ENCODE measurements at regions not wholly inside any gene's neighbourhood (a gene's known extent, or its start where the extent isn't known, plus 50 kb on each side); places are given as distances from the start of the nearest gene placed in this dataset.
"Not testable (repeated sequence)": the region's sequence is repeated elsewhere in the genome, so short reads cannot be mapped to it uniquely, and the experiment has no call there.

DNA sequence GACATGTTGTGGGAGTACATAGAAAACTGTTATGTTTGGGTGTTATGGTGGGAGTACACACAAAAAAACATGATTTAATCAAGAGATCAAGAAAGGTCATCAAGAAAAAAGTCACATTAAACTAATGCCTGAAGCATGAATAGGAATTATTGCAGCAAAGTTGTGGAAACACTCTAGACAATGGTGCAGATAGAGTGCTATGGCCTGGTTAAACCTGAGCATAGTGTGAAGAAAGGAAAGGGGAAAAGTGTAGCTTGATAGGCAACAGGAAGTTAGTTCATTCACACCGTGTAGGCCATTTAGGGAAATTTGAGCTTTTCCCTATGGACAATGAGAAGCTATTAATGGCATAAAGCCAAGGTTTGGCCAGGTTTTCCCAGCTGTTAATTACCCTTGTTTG lies 162.1 kb upstream of the EMCN start:
- FAIRE-seq (no peak), DNase-seq (ENCODE audit: insufficient read length, low spot score) (no peak)

DNA sequence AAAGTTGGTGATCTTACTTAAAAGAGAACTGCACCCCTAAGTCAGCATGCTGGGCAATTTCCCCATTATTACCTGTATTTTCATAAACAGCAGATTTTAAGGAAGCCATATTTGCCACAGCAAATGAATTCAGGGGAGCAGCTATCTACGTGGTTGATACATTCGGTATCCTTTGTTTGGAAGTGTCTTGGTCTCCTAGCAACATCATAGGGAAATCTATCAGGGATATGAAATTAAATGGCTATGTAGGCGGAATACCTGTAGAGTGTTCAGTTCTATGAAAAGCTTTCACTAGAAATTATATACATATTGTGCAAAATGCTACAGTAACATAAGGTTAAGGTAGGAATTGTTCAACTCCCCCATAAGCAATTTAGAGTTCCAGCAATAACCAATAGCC lies 157.2 kb upstream of the EMCN start:
- DNase-seq (ENCODE audit: insufficient read length, low spot score) (no peak), FAIRE-seq (no peak)

GRCh38 chr4:100657187-100657586 lies 139.4 kb upstream of the EMCN start:
- DNase-seq (ENCODE audit: insufficient read length, low spot score) (no peak), FAIRE-seq (no peak)

DNA sequence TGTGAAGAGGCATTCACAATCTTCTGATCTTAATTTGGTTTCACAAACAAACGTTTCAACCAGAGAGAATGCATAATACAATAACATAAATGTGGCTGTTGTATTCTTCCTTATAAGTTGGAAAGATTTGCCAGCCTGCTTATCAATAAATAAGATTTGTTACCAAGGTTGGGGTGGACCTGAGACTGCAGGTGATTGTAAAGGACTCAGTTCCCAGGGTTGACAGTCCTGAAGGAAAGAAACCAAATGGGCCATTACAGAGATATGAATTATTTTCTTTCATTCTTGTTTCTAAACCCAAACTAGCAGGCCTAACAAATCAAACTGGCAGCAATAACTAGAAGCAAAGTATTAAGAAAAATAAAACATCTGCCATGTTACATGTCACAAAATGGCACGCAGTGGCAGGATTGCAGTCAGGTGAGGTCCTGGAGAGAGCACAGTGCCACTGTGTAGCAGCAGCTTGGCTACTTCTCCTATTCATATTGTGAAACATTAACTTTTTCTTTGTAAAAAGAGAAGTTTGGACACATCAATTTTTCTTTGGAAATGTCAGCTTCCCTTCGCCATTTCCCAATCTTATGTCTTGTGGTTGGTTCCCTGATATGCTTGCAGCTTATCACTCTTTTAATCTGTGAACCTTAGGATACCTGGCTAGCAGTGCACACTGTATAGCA lies 133.8 kb upstream of the EMCN start:
- DNase-seq (ENCODE audit: insufficient read length, low spot score), result no peak
- no peak for FAIRE-seq

GRCh38 chr4:100649417-100649816 lies 131.6 kb upstream of the EMCN start:
- no peak for FAIRE-seq
- DNase-seq (ENCODE audit: insufficient read length, low spot score), result no peak

GRCh38 chr4:100644150-100644549 lies 126.3 kb upstream of the EMCN start:
- FAIRE-seq (no peak), DNase-seq (ENCODE audit: insufficient read length, low spot score) (no peak)

DNA sequence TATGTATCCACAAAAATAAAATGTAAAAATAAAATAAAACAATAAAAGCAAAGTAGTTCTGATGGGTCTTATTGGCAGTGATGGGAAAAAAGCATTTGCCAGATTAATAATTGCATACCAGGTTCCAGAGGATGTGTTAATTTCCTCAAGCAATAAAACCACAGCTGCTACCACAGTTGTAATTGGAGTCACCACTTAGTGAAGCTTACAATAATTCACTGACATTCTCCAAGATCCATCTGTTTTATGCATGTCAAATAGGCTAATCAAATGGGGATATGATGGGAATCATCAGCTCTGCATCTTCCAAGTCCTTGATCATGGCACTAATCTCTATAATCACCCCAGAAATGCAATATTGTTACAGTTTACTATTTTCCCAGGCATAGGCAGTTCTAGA lies 123.5 kb upstream of the EMCN start:
- FAIRE-seq (no peak), DNase-seq (ENCODE audit: insufficient read length, low spot score) (no peak)

GRCh38 chr4:100635899-100636298 lies 118.1 kb upstream of the EMCN start:
- no peak for FAIRE-seq
- no peak for DNase-seq (ENCODE audit: insufficient read length, low spot score)

DNA sequence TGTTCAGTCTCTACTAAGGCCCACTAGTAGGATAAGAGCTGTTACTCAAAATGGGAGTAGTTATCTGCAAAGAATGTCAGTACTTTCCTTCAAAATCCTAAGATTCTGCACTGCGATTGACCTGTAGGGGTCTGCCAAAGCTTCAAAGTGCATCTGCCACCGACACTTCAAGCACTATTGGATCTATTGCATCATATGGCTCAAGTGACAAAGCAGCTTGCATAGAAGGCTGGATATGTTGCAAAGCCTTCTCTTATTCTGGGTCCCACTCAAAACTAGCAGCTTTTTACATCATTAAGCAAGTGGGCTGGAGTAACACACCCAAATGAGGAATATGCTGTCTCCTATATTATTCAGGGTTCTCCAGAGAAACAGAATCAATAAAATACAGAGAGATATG lies 115.4 kb upstream of the EMCN start:
- FAIRE-seq (no peak), DNase-seq (ENCODE audit: insufficient read length, low spot score) (no peak)

DNA sequence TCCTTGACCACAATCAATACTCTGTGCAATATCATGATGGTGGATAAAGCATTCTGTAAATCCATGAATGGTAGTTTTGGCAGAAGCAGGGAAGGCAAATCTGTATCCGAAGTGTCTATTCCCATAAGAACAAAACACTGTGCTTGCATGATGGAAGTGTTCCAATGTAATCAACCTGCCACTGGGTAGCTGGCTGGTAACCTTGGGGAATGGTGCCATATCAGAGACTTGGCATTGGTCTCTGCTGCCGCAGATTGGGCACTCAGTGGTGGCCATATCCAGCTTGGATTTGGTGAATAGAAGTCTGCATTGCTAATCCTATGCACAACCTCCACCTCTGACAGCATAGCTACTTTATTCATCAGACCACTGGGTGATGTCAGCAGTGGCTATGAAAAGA lies 114.3 kb upstream of the EMCN start:
- FAIRE-seq, result no peak

GRCh38 chr4:100631281-100631968 lies 113.6 kb upstream of the EMCN start:
- FAIRE-seq (no peak), DNase-seq (ENCODE audit: insufficient read length, low spot score) (no peak)

More for the DNA sequence above, 114.3 kb upstream of the EMCN start:
- no peak for DNase-seq (ENCODE audit: insufficient read length, low spot score)

DNA sequence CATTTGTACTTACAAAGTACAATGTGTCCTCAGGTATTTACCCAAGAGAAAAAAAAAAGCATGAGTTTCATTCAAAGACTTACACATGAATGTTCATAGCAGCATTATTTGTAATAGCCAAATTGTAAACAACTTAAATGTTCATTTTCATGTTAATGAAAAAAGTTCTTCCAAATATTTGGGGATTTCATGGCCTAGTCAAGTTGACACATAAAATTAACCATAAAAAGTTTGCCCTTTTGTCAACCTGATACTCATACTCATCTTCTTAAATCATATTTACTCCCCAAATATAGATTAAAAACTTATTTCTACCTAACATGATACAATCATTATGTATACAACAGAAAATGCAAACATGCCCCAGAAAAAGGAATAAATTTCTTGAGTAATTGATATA lies 112.5 kb upstream of the EMCN start:
- FAIRE-seq (no peak), DNase-seq (ENCODE audit: insufficient read length, low spot score) (no peak)

GRCh38 chr4:100609810-100610209 lies 92.0 kb upstream of the EMCN start:
- DNase-seq (ENCODE audit: insufficient read length, low spot score), result no peak
- no peak for FAIRE-seq

DNA sequence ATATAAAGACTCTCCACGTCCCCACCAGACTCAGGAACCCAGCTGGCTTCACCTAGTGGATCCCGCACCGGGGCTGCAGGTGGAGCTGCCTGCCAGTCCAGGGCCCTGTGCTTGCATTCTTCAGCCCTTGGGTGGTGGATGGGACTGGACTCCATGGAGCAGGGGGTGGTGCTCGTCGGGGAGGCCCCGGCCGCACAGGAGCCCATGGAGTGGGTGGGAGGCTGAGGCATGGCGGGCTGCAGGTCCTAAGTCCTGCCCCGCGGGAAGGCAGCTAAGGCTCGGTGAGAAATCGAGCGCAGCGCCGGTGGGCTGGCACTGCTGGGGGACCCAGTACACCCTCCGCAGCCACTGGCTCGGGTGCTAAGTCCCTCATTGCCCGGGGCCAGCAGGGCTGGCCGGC lies 90.8 kb upstream of the EMCN start:
- not testable (repeated sequence) for DNase-seq (ENCODE audit: insufficient read length, low spot score); FAIRE-seq

- FAIRE-seq (no peak), DNase-seq (ENCODE audit: insufficient read length, low spot score) (no peak)
These were observed 87.3 kb upstream of the EMCN start for GRCh38 chr4:100605144-100605543.

DNA sequence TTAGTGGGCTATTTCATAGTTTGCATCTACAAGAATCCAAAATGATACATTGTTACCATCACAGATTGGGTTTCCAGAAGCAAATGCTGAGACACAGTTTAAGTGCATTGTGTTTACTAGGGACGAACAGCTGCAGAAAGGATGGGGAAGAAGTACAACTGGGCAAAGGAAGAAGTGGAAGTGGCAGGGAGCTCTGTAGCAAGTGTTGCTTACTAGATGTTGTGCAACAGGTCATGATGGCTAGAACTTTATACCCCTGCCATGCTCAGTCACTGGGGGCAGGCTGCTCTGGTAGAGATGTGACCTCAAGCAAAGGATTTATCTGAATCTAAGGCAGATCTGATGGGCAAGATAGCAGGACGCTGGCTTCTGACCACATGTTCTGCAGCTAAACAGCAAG lies 76.1 kb upstream of the EMCN start:
- DNase-seq (ENCODE audit: insufficient read length, low spot score) (no peak), FAIRE-seq (no peak)

DNA sequence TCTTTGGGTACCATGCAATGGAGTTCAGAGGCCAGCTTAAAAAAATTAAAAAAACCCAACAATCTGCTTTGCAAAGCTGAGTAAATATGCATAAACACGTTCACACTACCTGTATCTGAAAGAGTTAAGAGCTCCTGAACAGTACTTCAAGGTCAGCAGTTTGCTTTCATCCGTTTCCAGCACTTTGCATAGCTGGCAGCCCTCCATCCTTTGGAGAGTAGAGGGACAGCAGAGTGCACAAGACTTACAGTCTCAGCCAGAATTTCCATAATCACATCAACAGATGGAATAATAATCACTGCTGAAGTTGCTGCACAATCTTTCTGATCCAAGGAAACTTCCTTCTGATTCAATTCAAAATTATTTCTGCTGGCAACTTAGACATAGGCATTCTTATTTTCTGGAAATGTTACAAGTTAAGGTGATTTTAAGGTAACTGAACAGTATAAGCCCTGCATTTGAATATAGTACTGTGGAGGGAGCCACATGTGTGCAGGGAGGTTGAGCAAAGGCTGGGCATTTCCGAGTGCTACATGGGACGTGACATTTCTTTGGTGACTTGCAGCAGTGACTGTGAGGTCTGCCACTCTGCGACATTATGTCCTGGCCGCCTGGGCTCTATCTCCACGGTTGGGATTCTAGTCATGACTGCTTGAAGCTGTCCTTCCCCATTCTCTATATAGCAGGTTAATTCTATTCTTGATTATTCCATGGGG lies 73.5 kb upstream of the EMCN start:
- DNase-seq (ENCODE audit: insufficient read length, low spot score), result no peak
- no peak for FAIRE-seq

DNA sequence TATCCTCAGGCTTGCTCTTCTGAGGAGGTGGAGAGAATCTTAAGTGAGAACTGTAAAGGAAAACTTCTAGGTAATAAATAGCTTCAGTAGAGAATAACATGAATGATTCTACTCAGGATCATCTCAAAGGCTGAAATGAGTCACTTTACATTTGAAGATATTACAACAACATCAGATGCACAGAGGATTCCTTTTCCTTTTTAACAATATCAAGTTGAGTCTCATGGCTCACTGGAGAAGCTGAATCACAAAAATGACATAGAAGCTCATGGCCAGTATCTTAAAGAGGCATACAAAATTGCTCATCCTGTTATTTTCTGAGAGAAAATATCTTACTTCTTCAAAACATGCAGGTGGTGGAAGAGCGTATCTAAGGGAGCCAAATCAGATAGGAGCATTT lies 72.5 kb upstream of the EMCN start:
- FAIRE-seq (no peak), DNase-seq (ENCODE audit: insufficient read length, low spot score) (no peak)

DNA sequence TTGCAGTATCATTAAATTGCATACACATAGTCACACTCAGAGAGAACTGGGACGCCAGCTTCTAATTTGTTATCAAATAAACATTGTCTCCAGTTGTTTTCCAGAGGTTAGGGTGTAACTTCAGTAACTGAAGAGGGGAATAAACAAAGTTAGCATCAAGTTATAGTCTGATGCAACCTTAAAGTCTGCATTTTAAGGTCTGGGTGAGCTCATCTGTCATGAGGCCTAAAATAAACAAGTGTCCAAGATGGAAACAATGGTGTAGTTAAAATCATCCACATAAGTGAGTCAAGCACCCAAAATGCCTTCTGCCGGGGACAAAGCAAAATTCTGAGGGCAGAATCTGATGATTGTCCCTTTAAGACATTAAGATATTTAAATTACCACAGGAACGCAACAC lies 70.3 kb upstream of the EMCN start:
- no peak for FAIRE-seq
- DNase-seq (ENCODE audit: insufficient read length, low spot score), result no peak

DNA sequence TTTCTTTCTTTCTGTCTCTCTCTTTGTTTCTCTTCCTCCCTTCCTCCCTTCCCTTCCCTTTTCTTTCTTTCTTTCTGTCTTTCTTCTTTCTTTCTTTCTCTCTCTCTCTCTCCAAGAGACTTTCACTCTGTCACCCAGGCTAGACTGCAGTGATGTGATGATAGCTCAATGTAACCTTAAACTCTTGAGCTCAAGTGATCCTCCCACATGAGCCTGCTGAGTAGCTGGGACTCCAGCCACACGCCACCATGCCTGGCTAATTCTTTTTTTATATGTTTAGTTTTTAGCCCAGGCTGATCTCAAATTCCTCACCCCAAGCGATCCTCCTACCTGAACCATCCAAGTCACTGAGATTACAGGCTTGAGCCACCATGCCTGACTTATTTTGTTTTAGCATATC lies 64.3 kb upstream of the EMCN start:
- DNase-seq (ENCODE audit: insufficient read length, low spot score), result no peak
- FAIRE-seq, result no peak

DNA sequence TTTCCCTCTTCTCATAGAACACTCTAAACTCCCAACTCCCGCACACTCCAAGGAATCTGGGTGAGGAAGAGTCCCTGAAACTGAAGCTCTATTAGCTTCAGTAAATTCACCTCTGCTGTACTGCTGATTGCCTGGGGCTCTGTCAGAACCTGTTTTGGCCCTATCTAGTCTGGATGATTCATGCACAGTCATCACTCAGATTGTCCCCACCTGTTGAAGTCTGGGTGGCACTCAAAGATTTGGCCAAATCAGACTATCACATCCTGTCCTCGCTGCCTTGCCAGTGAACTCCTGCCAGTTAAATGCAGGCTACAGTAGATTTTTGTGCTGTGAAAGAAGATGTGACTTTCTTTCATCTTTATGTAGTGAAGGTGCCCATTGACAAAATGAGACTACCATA lies 63.5 kb upstream of the EMCN start:
- no peak for FAIRE-seq

GRCh38 chr4:100576570-100576969 lies 58.7 kb upstream of the EMCN start:
- no peak for FAIRE-seq
- no peak for DNase-seq (ENCODE audit: insufficient read length, low spot score)

More for the DNA sequence above, 63.5 kb upstream of the EMCN start:
- no peak for DNase-seq (ENCODE audit: insufficient read length, low spot score)

Measured in HTR-8/SVneo (cell line).